Neural crest cell (in vitro differentiated cells): ENCODE measurements at regions not wholly inside any gene's neighbourhood (a gene's known extent, or its start where the extent isn't known, plus 50 kb on each side); places are given as distances from the start of the nearest gene placed in this dataset.

ENCODE experiments used
- DNase-seq: peaks from one replicate; pipeline ENCODE4 v3.0.0; 2021; ENCODE audit warnings: low read depth, mixed read lengths, low spot score
- H3K27ac Mint-ChIP-seq: one replicate; pipeline ENCODE4 v1.8.0; 2021; ENCODE audit warnings: mild to moderate bottlenecking, mixed read lengths; ENCODE audit not compliant: unreplicated experiment
- H3K27me3 Mint-ChIP-seq: 2 replicates; pipeline ENCODE4 v1.8.0; 2021; ENCODE audit warnings: low read depth, mild to moderate bottlenecking, mixed read lengths
- H3K36me3 Mint-ChIP-seq: 2 replicates; pipeline ENCODE4 v1.8.0; 2021; ENCODE audit warnings: low read depth, mild to moderate bottlenecking, mixed read lengths
- H3K4me1 Mint-ChIP-seq: 2 replicates; pipeline ENCODE4 v1.8.0; 2021; ENCODE audit warnings: mixed read lengths
- H3K4me3 Mint-ChIP-seq: one replicate; pipeline ENCODE4 v1.8.0; 2021; ENCODE audit warnings: mild to moderate bottlenecking, mixed read lengths
- H3K9me3 Mint-ChIP-seq: 2 replicates; pipeline ENCODE4 v1.8.0; 2021; ENCODE audit warnings: mixed read lengths
- TF ChIP-seq, protein P1 (sequence below): fragments of 200-600 bp; sonication (generic); conservative IDR thresholded peaks from 2 replicates; pipeline ENCODE4 v1.5.0; 2021; ENCODE audit warnings: antibody characterized with exemption, mild to moderate bottlenecking

DNA sequence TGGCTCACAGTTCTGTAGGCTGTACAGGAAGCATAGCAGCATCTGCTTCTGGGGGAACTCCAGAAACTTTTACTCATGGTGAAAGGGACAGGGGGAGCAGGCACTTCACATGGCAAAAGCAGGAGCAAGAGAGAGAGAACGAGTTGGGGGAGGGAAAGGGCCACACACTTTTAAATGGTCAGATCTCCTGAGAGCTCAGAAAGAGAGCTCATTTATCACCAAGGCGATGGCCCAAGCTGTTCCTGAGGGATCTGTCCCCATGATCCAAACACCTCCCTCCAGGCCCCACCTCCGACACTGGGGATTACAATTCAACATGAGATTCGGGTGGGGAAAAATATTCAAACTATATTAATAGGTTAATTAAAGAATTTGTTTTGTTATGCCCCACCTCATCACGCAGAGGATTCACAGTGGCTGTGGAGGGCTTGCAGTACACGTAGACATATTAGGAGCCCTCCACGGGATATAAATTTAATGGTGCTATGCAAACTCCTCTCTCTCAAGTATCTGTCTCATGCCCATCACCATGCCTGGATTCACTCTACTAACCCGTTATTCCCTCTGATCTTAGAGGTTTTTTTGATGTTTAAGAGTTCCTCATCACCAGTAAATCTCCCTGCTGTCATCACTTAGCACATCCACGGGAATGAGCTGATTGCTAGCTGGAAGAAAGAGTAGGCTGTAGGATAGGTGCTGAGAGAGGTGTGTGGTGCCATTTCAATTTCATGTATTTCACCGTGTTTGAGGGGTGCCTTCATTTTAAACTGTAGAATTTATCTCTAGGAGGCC is 84.5 kb upstream of the ARHGAP28 start:
- Mint-ChIP-seq H3K27me3 (no peaks in the 10 kb centered on the region), H3K27ac (no peak overlapping the region), H3K4me3 (no peak overlapping the region), H3K36me3 (no peaks in the 10 kb centered on the region), H3K9me3 (no peaks in the 10 kb centered on the region), H3K4me1 (no peaks in the 10 kb centered on the region)
- DNase-seq = no peak
- TF ChIP-seq, protein P1, sequence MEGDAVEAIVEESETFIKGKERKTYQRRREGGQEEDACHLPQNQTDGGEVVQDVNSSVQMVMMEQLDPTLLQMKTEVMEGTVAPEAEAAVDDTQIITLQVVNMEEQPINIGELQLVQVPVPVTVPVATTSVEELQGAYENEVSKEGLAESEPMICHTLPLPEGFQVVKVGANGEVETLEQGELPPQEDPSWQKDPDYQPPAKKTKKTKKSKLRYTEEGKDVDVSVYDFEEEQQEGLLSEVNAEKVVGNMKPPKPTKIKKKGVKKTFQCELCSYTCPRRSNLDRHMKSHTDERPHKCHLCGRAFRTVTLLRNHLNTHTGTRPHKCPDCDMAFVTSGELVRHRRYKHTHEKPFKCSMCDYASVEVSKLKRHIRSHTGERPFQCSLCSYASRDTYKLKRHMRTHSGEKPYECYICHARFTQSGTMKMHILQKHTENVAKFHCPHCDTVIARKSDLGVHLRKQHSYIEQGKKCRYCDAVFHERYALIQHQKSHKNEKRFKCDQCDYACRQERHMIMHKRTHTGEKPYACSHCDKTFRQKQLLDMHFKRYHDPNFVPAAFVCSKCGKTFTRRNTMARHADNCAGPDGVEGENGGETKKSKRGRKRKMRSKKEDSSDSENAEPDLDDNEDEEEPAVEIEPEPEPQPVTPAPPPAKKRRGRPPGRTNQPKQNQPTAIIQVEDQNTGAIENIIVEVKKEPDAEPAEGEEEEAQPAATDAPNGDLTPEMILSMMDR = no peak

DNA sequence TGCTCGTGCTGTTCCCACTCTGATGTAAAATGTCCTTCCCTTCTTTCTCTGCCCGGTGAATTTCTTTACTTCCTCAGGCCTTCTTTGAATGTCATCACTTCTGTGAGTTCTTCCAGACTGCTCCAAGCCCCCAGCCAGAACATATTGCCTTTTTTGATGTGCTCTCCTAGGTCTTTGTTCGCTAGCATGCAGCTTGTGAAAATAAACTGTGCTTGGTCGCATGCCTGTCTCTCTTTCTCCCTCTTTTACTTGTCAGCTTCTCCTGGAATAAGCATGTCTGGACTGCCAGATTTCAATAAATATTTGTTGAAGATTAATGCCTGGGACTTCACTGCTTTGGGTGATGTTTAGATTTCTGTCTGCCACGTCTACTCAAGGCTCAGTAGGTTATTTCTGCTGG is 82.7 kb upstream of the ARHGAP28 start:
- Mint-ChIP-seq H3K4me3 (no peak overlapping the region), H3K27ac (no peak overlapping the region), H3K9me3 (no peaks in the 10 kb centered on the region), H3K27me3 (no peaks in the 10 kb centered on the region), H3K4me1 (no peaks in the 10 kb centered on the region), H3K36me3 (no peaks in the 10 kb centered on the region)
- TF ChIP-seq, protein P1 = no peak
- DNase-seq = no peak

DNA sequence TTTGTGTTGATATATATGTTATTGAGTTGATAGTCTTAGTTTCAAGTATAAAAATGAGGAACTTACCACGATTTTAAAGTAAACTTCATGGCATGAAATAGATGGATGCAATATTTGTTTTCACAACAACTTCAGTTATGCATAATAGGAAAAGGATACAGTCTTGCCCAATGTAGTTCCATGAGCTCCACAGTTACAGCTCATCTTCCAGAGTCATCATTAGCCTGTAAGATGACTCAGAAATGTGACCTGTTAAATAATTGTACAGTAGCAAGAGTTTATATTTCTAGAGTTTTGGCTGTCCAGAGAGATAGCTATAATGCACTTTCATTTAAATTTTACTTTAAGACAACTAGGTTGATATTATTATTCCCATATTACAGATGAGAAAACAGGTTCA is 80.9 kb upstream of the ARHGAP28 start:
- H3K27me3 Mint-ChIP-seq = no peaks in the 10 kb centered on the region
- H3K36me3 Mint-ChIP-seq = no peaks in the 10 kb centered on the region
- H3K4me3 Mint-ChIP-seq = no peak overlapping the region
- no peak overlapping the region for H3K27ac Mint-ChIP-seq
- H3K9me3 Mint-ChIP-seq = no peaks in the 10 kb centered on the region
- no peak for DNase-seq
- no peaks in the 10 kb centered on the region for H3K4me1 Mint-ChIP-seq
- TF ChIP-seq, protein P1 = no peak

DNA sequence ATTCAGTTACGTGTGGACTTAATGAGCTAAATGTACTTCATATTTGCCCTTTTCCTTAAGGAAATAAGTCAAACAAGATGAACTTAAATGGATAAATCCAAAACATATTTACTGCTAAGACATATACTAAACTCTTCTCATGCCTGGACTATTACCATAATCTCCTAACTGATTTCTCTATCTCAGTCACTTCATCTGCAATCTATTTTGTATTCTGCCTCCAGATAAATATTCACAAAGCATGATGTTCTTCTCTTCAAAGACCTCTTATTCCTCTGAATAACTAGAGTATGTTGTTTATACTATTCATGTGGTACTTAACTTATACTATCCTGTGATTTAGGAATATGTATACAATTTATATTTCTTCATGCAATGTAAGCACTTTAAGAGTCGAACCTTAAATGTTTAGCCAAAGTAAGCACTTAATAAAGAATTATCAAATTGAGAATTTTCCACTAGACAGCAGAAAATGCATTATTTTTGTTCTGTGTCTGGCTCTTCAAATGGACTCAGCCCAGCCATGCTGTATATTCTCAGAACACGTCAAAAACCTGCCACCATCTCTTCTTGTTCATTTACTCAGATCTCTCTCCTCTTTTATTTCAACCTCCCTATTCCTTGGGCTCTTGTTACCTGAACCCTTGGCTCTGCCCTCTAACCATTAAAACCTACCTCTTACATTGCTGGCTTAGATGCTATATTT is 79.9 kb upstream of the ARHGAP28 start:
- Mint-ChIP-seq H3K27ac (no peak overlapping the region), H3K4me3 (no peak overlapping the region), H3K4me1 (no peaks in the 10 kb centered on the region), H3K36me3 (no peaks in the 10 kb centered on the region), H3K9me3 (no peaks in the 10 kb centered on the region), H3K27me3 (no peaks in the 10 kb centered on the region)
- TF ChIP-seq, protein P1 = no peak
- no peak for DNase-seq

DNA sequence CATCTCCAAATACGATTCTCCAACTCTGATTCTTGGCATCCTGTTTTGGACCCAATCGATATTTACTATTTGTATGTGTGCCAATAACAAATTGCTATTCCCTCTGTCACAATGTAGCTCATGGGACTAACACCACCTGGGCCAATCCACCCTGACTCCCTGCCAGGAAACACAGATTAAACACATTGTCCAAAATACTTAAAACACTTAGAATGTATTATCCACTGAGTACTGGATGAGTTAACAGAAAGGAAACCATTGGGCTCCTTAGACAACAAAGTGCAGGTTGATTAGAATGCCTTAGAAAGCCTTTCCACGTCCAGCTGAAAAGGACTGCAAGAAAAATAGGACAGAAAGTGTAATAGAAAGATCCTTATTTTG is 79.4 kb upstream of the ARHGAP28 start:
- H3K4me1 Mint-ChIP-seq = no peaks in the 10 kb centered on the region
- TF ChIP-seq, protein P1 = no peak
- no peak overlapping the region for H3K27ac Mint-ChIP-seq
- DNase-seq = no peak
- H3K9me3 Mint-ChIP-seq = no peaks in the 10 kb centered on the region
- no peak overlapping the region for H3K4me3 Mint-ChIP-seq
- no peaks in the 10 kb centered on the region for H3K27me3 Mint-ChIP-seq
- H3K36me3 Mint-ChIP-seq = no peaks in the 10 kb centered on the region
